ENCODE measurements at regions not wholly inside any gene's neighbourhood (a gene's known extent, or its start where the extent isn't known, plus 50 kb on each side); places are given as distances from the start of the nearest gene placed in this dataset.
A peak's percentile ranks its signal among the peaks of the same experiment; 100 is the strongest.
"Not testable (repeated sequence)": the region's sequence is repeated elsewhere in the genome, so short reads cannot be mapped to it uniquely, and the experiment has no call there.

GRCh38 chr2:110280804-110281203 lies 68.5 kb upstream of the MTLN start:
- H3K4me1 ChIP-seq; intact Hi-C loops (cut with DNase I); H3K4me3 ChIP-seq; H3K27ac ChIP-seq; H3K36me3 ChIP-seq; H3K27me3 ChIP-seq; DNase-seq; H3K9me3 ChIP-seq; ATAC-seq: not testable (repeated sequence)
- no CpG with 5 or more reads among the region's 4 CpGs for WGBS (ENCODE audit: insufficient coverage, low coverage, low lambda C conversion rate, missing lambda C conversion rate)

- intact Hi-C loops (cut with DNase I); H3K4me1 ChIP-seq; H3K4me3 ChIP-seq; H3K27me3 ChIP-seq; H3K27ac ChIP-seq; H3K9me3 ChIP-seq; DNase-seq; H3K36me3 ChIP-seq: not testable (repeated sequence)
- ATAC-seq: peak in 1 of 4 donors; percentile 12
- no CpG with 5 or more reads among the region's 6 CpGs for WGBS (ENCODE audit: insufficient coverage, low coverage, low lambda C conversion rate, missing lambda C conversion rate)
Observed at GRCh38 chr2:110277054-110277453, 64.7 kb upstream of the MTLN start.

GRCh38 chr2:110276092-110276491 lies 63.7 kb upstream of the MTLN start:
- H3K27ac ChIP-seq; ATAC-seq; DNase-seq; H3K9me3 ChIP-seq; H3K36me3 ChIP-seq; H3K4me3 ChIP-seq; H3K27me3 ChIP-seq; H3K4me1 ChIP-seq; intact Hi-C loops (cut with DNase I): not testable (repeated sequence)
- no CpG with 5 or more reads among the region's 2 CpGs for WGBS (ENCODE audit: insufficient coverage, low coverage, low lambda C conversion rate, missing lambda C conversion rate)

- H3K27me3 ChIP-seq; H3K36me3 ChIP-seq; ATAC-seq; DNase-seq; intact Hi-C loops (cut with DNase I); H3K9me3 ChIP-seq; H3K27ac ChIP-seq; H3K4me1 ChIP-seq; H3K4me3 ChIP-seq: not testable (repeated sequence)
- 65% methylated on average over 5 of the region's 9 CpGs for WGBS (ENCODE audit: insufficient coverage, low coverage, low lambda C conversion rate, missing lambda C conversion rate)
Observed at GRCh38 chr2:110269674-110270073, 57.3 kb upstream of the MTLN start.

GRCh38 chr2:110267828-110268407 lies 55.6 kb upstream of the MTLN start:
- intact Hi-C loops (cut with DNase I); H3K36me3 ChIP-seq; DNase-seq; H3K4me1 ChIP-seq; H3K27me3 ChIP-seq; H3K27ac ChIP-seq; H3K9me3 ChIP-seq; H3K4me3 ChIP-seq: not testable (repeated sequence)
- WGBS (ENCODE audit: insufficient coverage, low coverage, low lambda C conversion rate, missing lambda C conversion rate): no CpG with 5 or more reads among the region's 17 CpGs
- peak; percentile 69 to 90 (median 88) for ATAC-seq

- H3K27ac ChIP-seq; H3K9me3 ChIP-seq; H3K27me3 ChIP-seq; intact Hi-C loops (cut with DNase I); H3K4me3 ChIP-seq; H3K4me1 ChIP-seq; H3K36me3 ChIP-seq; DNase-seq: not testable (repeated sequence)
- WGBS (ENCODE audit: insufficient coverage, low coverage, low lambda C conversion rate, missing lambda C conversion rate): no CpG with 5 or more reads among the region's 1 CpG
- ATAC-seq: peak in 1 of 4 donors; percentile 31
Observed at GRCh38 chr2:110264804-110265203, 52.5 kb upstream of the MTLN start.

- H3K4me1 ChIP-seq; H3K36me3 ChIP-seq; H3K27ac ChIP-seq; H3K9me3 ChIP-seq; intact Hi-C loops (cut with DNase I); H3K27me3 ChIP-seq; H3K4me3 ChIP-seq; DNase-seq: not testable (repeated sequence)
- ATAC-seq: peak; percentile 83 to 92 (median 88)
- WGBS (ENCODE audit: insufficient coverage, low coverage, low lambda C conversion rate, missing lambda C conversion rate): no CpG with 5 or more reads among the region's 3 CpGs
Observed at GRCh38 chr2:110264076-110264681, 51.8 kb upstream of the MTLN start.

- H3K36me3 ChIP-seq; intact Hi-C loops (cut with DNase I); H3K27me3 ChIP-seq; ATAC-seq; DNase-seq; H3K9me3 ChIP-seq; H3K27ac ChIP-seq; H3K4me1 ChIP-seq; H3K4me3 ChIP-seq: not testable (repeated sequence)
- 100% methylated on average over 1 of the region's 2 CpGs for WGBS (ENCODE audit: insufficient coverage, low coverage, low lambda C conversion rate, missing lambda C conversion rate)
Observed at GRCh38 chr2:110263462-110263861, 51.1 kb upstream of the MTLN start.

Small RNAs in the stretch of these regions (microRNA-seq; reads per million reads assigned to microRNA genes)
- 0 reads per million in 2 donors for gene MIR4436B2

Small RNAs in the stretch of these regions (small RNA-seq; reads per million reads assigned to genes)
- gene MIR4436B2: 0 reads per million in 2 experiments

Measured in right lobe of liver (tissue), 6 donors.